HCT116 (cell line): ENCODE measurements at regions not wholly inside any gene's neighbourhood (a gene's known extent, or its start where the extent isn't known, plus 50 kb on each side); places are given as distances from the start of the nearest gene placed in this dataset.

Experiments used
- ATAC-seq: fragments of 200-7000 bp; cut with Tn5 transposase; 2 replicates; pipeline ENCODE4 v1.9.1; 2020; ENCODE audit warnings: mild to moderate bottlenecking, moderate library complexity
- BruUV-seq: library from RNA; stranded (reverse); fragments of 400-500 nt; replicated peaks from 2 replicates; lab custom pipeline; 2021; lab: Mats Ljungman, UMichigan
- CTCF ChIA-PET: fragments of 300-600 bp; sonication (Branson Sonifier 250); formaldehyde crosslinking; loops from one replicate; lab custom pipeline; 2021; ENCODE audit warnings: antibody characterized with exemption; lab: Charles Lee
- POLR2A ChIA-PET: fragments of 300-600, 350-600 bp; sonication (Branson Sonifier 250); formaldehyde crosslinking; loops from one replicate; lab custom pipeline; 2021; ENCODE audit warnings: antibody characterized with exemption; lab: Charles Lee
- RAD21 ChIA-PET, 2 experiments: fragments of 300-600 bp; sonication (Branson Sonifier 250); formaldehyde crosslinking; loops; one replicate each; lab custom pipeline; 2023; ENCODE audit warnings: low total read pairs in 2 of 2; ENCODE audit not compliant: uncharacterized antibody in 2 of 2, unreplicated experiment in 2 of 2, low non-redundant PET in 1 of 2; lab: Charles Lee
- DNase-seq: peaks from one replicate; pipeline ENCODE4 v3.0.0-alpha.2; 2010; ENCODE audit warnings: low read depth, low spot score
- H2AFZ ChIP-seq: fragments of 200-600 bp; shearing (Covaris generic), sonication (generic); 2 replicates; pipeline ENCODE4 v1.6.1; 2017; ENCODE audit warnings: low read depth, mixed run types, mixed read lengths, antibody characterized with exemption, low read length; ENCODE audit not compliant: poor library complexity, severe bottlenecking
- H3K27ac ChIP-seq: 2 replicates; pipeline ENCODE4 v1.5.1; 2012; ENCODE audit warnings: low read depth, low read length
- H3K27me3 ChIP-seq: fragments of 200-600 bp; sonication (generic); 2 replicates; pipeline ENCODE4 v1.6.1; 2016; ENCODE audit warnings: mixed run types, low read length, mixed read lengths; ENCODE audit not compliant: insufficient read depth
- H3K36me3 ChIP-seq, 2 experiments: fragments of 200-500 bp in 1 of 2; fragments of 200-600 bp in 1 of 2; sonication (Bioruptor generic) in 1 of 2; sonication (generic) in 1 of 2; 2 replicates each; pipeline versions ENCODE4 v1.5.1 to v1.6.1; 2014 to 2016; ENCODE audit warnings: low read length in 2 of 2, inconsistent platforms in 1 of 2, mixed read lengths in 1 of 2, mixed run types in 1 of 2; ENCODE audit not compliant: insufficient read depth in 2 of 2, control insufficient read depth in 1 of 2
- H3K4me1 ChIP-seq, 2 experiments: fragments of 200-600 bp in 1 of 2; sonication (generic) in 1 of 2; 2 replicates each; pipeline versions ENCODE4 v1.5.1 to v1.6.1; 2012 to 2017; ENCODE audit warnings: low read length in 2 of 2, inconsistent platforms in 1 of 2, mild to moderate bottlenecking in 1 of 2, mixed read lengths in 1 of 2, mixed run types in 1 of 2, moderate library complexity in 1 of 2; ENCODE audit not compliant: insufficient read depth in 2 of 2, control insufficient read depth in 1 of 2
- H3K4me2 ChIP-seq: fragments of 200-600 bp; sonication (generic); 2 replicates; pipeline ENCODE4 v1.6.1; 2017; ENCODE audit warnings: mixed run types, low read length, mixed read lengths
- H3K4me3 ChIP-seq, 2 experiments: fragments of 200-600 bp in 1 of 2; sonication (generic) in 1 of 2; replicated peaks in 1 of 2; 2 replicates each; pipeline ENCODE4 v1.5.1; 2011 to 2016; ENCODE audit warnings: low read length in 2 of 2, control low read depth in 1 of 2, low read depth in 1 of 2, mild to moderate bottlenecking in 1 of 2, mixed read lengths in 1 of 2, mixed run types in 1 of 2
- H3K79me2 ChIP-seq: fragments of 200-600 bp; sonication (generic); 2 replicates; pipeline ENCODE4 v1.6.1; 2017; ENCODE audit warnings: mild to moderate bottlenecking, mixed run types, low read length, moderate library complexity, mixed read lengths; ENCODE audit not compliant: insufficient read depth
- H3K9ac ChIP-seq: fragments of 200-600 bp; sonication (generic); 2 replicates; pipeline ENCODE4 v1.6.1; 2016; ENCODE audit warnings: low read length, mixed read lengths
- H3K9me2 ChIP-seq: fragments of 200-600 bp; sonication (generic), shearing (Covaris generic); 2 replicates; pipeline ENCODE4 v1.6.1; 2017; ENCODE audit warnings: mixed run types, mild to moderate bottlenecking, moderate library complexity; ENCODE audit not compliant: insufficient read depth
- H3K9me3 ChIP-seq, 2 experiments: fragments of 200-500 bp in 1 of 2; fragments of 200-600 bp in 1 of 2; sonication (Bioruptor generic) in 1 of 2; sonication (generic) in 1 of 2; 2 replicates each; pipeline ENCODE4 v1.6.1; 2014 to 2017; ENCODE audit warnings: low read length in 2 of 2, mixed read lengths in 2 of 2, inconsistent platforms in 1 of 2, low read depth in 1 of 2, mild to moderate bottlenecking in 1 of 2, mixed run types in 1 of 2, moderate library complexity in 1 of 2; ENCODE audit not compliant: control insufficient read depth in 1 of 2, insufficient read depth in 1 of 2
- H4K20me1 ChIP-seq: fragments of 200-600 bp; sonication (generic), shearing (Covaris generic); 2 replicates; pipeline ENCODE4 v1.6.1; 2017; ENCODE audit warnings: mixed run types, mild to moderate bottlenecking, moderate library complexity; ENCODE audit not compliant: insufficient read depth
- CBX3 ChIP-seq: IDR thresholded peaks from 2 replicates; pipeline ENCODE4 v1.6.1; 2012; ENCODE audit warnings: low read depth
- CEBPB ChIP-seq: IDR thresholded peaks from 2 replicates; pipeline ENCODE4 v1.6.1; 2012; ENCODE audit warnings: low read depth
- CTCF ChIP-seq, 3 experiments: fragments of 200-600 bp in 1 of 3; sonication (generic) in 1 of 3; IDR thresholded peaks in 2 of 3; conservative IDR thresholded peaks in 1 of 3; 2 replicates each; pipeline ENCODE4 v1.5.1; 2012 to 2017; ENCODE audit warnings: low read depth in 2 of 3, low read length in 2 of 3, antibody characterized with exemption in 1 of 3, borderline replicate concordance in 1 of 3, control low read depth in 1 of 3, mild to moderate bottlenecking in 1 of 3, mixed read lengths in 1 of 3, mixed run types in 1 of 3, moderate library complexity in 1 of 3; ENCODE audit not compliant: insufficient read depth in 1 of 3
- EZH2phosphoT487 ChIP-seq: fragments of 200-600 bp; IDR thresholded peaks from 2 replicates; pipeline ENCODE4 v1.6.1; 2018; ENCODE audit warnings: antibody characterized with exemption, borderline replicate concordance
- JUND ChIP-seq: IDR thresholded peaks from 2 replicates; pipeline ENCODE4 v1.6.1; 2012
- POLR2A ChIP-seq: IDR thresholded peaks from 2 replicates; pipeline ENCODE4 v1.7.0; 2011; ENCODE audit warnings: borderline replicate concordance; ENCODE audit not compliant: insufficient read depth, insufficient read length; ENCODE audit errors: extremely low read depth
- POLR2AphosphoS5 ChIP-seq: IDR thresholded peaks from 2 replicates; pipeline ENCODE4 v1.6.1; 2011; ENCODE audit warnings: mild to moderate bottlenecking, low read depth, low read length, moderate library complexity
- REST ChIP-seq: IDR thresholded peaks from 2 replicates; pipeline ENCODE4 v1.6.1; 2012; ENCODE audit warnings: low read depth
- SRF ChIP-seq: IDR thresholded peaks from 2 replicates; pipeline ENCODE4 v1.6.1; 2012; ENCODE audit warnings: low read depth
- TCF7L2 ChIP-seq: IDR thresholded peaks from 2 replicates; pipeline ENCODE4 v1.7.0; 2011; ENCODE audit warnings: borderline replicate concordance, inconsistent platforms; ENCODE audit not compliant: insufficient read depth, insufficient read length; ENCODE audit errors: extremely low read depth
- YY1 ChIP-seq: IDR thresholded peaks from 2 replicates; pipeline ENCODE4 v1.6.1; 2011; ENCODE audit warnings: low read length, low read depth, moderate library complexity, mild to moderate bottlenecking; ENCODE audit not compliant: insufficient replicate concordance; ENCODE audit errors: extremely low read depth
- ZFX ChIP-seq: fragments of 450-650 bp; IDR thresholded peaks from 2 replicates; pipeline ENCODE4 v1.6.1; 2017
- intact Hi-C: fragments of 100-400 bp; cut with micrococcal nuclease; formaldehyde crosslinking; loops from 2 replicates; pipeline ENCODE4 v1.10.0; 2022

- BruUV-seq, result no TSS peak
- Histone ChIP-seq H3K36me3 (no peaks in the 10 kb centered on the region), H3K79me2 (no peaks in the 10 kb centered on the region), H3K9ac (no peak overlapping the region), H3K9me2 (no peaks in the 10 kb centered on the region), H3K4me3 (no peak overlapping the region), H2AFZ (no peak overlapping the region), H3K27ac (no peak overlapping the region), H3K4me2 (no peak overlapping the region), H3K4me1 (peaks cover 0 to 5% of the 10 kb centered on the region in 2 experiments; a peak in 1 of 4 replicates), H4K20me1 (no peaks in the 10 kb centered on the region), H3K27me3 (peaks cover 69% of the 10 kb centered on the region), H3K9me3 (no peaks in the 10 kb centered on the region)
- no peak for TF ChIP-seq EZH2phosphoT487
- no peak for TF ChIP-seq ZFX
- no peak for TF ChIP-seq JUND
- no peak for TF ChIP-seq POLR2AphosphoS5
- TF ChIP-seq SRF, result no peak
- TF ChIP-seq YY1, result no peak
- TF ChIP-seq CEBPB, result no peak
- no peak for TF ChIP-seq CBX3
- no peak for TF ChIP-seq CTCF (IDR thresholded peaks at IDR 0.05 in 2 of 3, conservative IDR thresholded peaks at IDR 0.05 in 1 of 3; ENCODE audit: borderline replicate concordance in 1 of 3, insufficient read depth in 1 of 3, low read depth in 2 of 3, low read length in 2 of 3)
- DNase-seq (no peak), ATAC-seq (no peak)
- intact Hi-C loops, result loop anchor here (10.0 kb wide), 1 partner anchor 906 kb away; the partner anchor contains the start of gene NETO2
- POLR2A ChIA-PET, result no interaction called here
- RAD21 ChIA-PET, result no interaction called here
- CTCF ChIA-PET, result no interaction called here
Observed at GRCh38 chr16:48050871-48051270, 104.9 kb downstream of the ABCC12 start.

- Histone ChIP-seq H3K27me3 (peaks cover 69% of the 10 kb centered on the region), H3K36me3 (no peaks in the 10 kb centered on the region), H3K4me1 (peaks cover 0 to 1% of the 10 kb centered on the region in 2 experiments; a peak in 1 of 4 replicates), H3K4me3 (no peak overlapping the region), H3K4me2 (no peak overlapping the region), H2AFZ (no peak overlapping the region), H3K9ac (no peak overlapping the region), H3K9me2 (no peaks in the 10 kb centered on the region), H3K27ac (no peak overlapping the region), H3K9me3 (no peaks in the 10 kb centered on the region), H3K79me2 (no peaks in the 10 kb centered on the region), H4K20me1 (no peaks in the 10 kb centered on the region)
- DNase-seq, result no peak
- POLR2A ChIA-PET, result no interaction called here
- CTCF ChIA-PET, result no interaction called here
- no TSS peak for BruUV-seq
- intact Hi-C loops, result loop anchor here (10.0 kb wide), 1 partner anchor 905 kb away; the partner anchor contains the start of gene NETO2
- ATAC-seq, result no peak
- RAD21 ChIA-PET, result no interaction called here
- TF ChIP-seq CTCF (IDR thresholded peaks at IDR 0.05 in 2 of 3, conservative IDR thresholded peaks at IDR 0.05 in 1 of 3; ENCODE audit: borderline replicate concordance in 1 of 3, insufficient read depth in 1 of 3, low read depth in 2 of 3, low read length in 2 of 3), result no peak
- no peak for TF ChIP-seq REST
- no peak for TF ChIP-seq CEBPB
- TF ChIP-seq TCF7L2, result no peak
- TF ChIP-seq POLR2A, result no peak
Observed at GRCh38 chr16:48049847-48050246, 105.9 kb downstream of the ABCC12 start.
